ENCODE measurements at regions not wholly inside any gene's neighbourhood (a gene's known extent, or its start where the extent isn't known, plus 50 kb on each side); places are given as distances from the start of the nearest gene placed in this dataset.

DNA sequence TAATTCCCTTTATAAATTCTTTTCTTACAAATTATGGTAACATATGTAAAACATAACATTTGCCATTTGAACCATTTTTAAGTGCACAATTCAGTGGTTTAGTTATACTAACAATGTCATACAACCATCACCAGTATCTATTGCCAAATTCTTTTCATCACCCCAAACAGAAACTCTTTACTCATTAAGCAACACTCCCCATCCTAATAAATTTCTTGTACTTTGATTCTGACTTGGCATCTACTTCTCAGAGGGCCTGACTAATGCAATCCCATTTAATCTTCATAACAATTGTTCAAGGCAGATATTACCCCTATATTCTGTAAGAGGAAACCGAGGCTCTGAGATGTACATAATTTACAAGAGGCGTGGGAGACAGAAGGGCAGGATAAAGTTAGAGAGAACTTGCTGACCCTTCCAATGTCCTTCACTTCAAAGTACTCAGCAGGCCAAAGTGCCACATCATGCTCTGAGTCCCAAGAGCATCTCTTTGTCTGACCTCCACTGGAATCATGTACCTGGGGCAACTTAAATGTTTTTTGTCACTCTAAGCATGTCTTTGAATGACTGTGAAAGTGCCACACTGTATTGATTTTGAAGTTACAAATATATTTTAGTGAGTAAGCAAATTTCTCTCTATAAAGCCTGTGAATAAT is 255.3 kb downstream of the KIF4B start:
- POLR2A ChIA-PET: no interaction called here
- no peaks in the 10 kb centered on the region for H3K9me3 ChIP-seq (replicated peaks; ENCODE audit: control insufficient read depth, insufficient read depth, low read depth, low read length)
- CTCF ChIA-PET (ENCODE audit: low intra/inter-chr PET ratio): no interaction called here
- intact Hi-C loops (cut with micrococcal nuclease): no loop called here
- no peak overlapping the region for H2AFZ ChIP-seq (ENCODE audit: low read depth, low read length)
- no peak overlapping the region for H3K4me2 ChIP-seq (ENCODE audit: insufficient read depth, low read length)
- WGBS (ENCODE audit: insufficient coverage, low coverage, missing lambda C conversion rate): 0% methylated on average over 2 of the region's 2 CpGs
- in situ Hi-C loops (cut with MboI): no loop called here
- H3K36me3 ChIP-seq (ENCODE audit: control insufficient read depth, insufficient read depth, low read length): no peaks in the 10 kb centered on the region
- H3K27me3 ChIP-seq (ENCODE audit: control insufficient read depth in 2 of 2, insufficient read depth in 2 of 2, low read length in 2 of 2): no peaks in the 10 kb centered on the region
- no peak for TF ChIP-seq PRPF4 (IDR thresholded peaks at IDR 0.05; ENCODE audit: insufficient read depth, low read depth, low read length, poor library complexity, severe bottlenecking)
- no peak for TF ChIP-seq ELF4 (CRISPR knock-in tag; IDR thresholded peaks at IDR 0.05)
- TF ChIP-seq MXD1 (CRISPR knock-in tag; IDR thresholded peaks at IDR 0.05; ENCODE audit: borderline replicate concordance, poor library complexity, severe bottlenecking): no peak
- TF ChIP-seq MYNN (IDR thresholded peaks at IDR 0.05): no peak
- no peak for TF ChIP-seq MYNN (CRISPR knock-in tag; IDR thresholded peaks at IDR 0.05)
- TF ChIP-seq CAMTA2 (CRISPR knock-in tag; conservative IDR thresholded peaks at IDR 0.05): no peak
- TF ChIP-seq BRD4 (IDR thresholded peaks at IDR 0.05): no peak
- TF ChIP-seq MYC (IDR thresholded peaks at IDR 0.05; ENCODE audit: low read depth, low read length): no peak
- TF ChIP-seq MYC (CRISPR knock-in tag; IDR thresholded peaks at IDR 0.05; ENCODE audit: borderline replicate concordance, low read depth): no peak
- TF ChIP-seq, protein P1, sequence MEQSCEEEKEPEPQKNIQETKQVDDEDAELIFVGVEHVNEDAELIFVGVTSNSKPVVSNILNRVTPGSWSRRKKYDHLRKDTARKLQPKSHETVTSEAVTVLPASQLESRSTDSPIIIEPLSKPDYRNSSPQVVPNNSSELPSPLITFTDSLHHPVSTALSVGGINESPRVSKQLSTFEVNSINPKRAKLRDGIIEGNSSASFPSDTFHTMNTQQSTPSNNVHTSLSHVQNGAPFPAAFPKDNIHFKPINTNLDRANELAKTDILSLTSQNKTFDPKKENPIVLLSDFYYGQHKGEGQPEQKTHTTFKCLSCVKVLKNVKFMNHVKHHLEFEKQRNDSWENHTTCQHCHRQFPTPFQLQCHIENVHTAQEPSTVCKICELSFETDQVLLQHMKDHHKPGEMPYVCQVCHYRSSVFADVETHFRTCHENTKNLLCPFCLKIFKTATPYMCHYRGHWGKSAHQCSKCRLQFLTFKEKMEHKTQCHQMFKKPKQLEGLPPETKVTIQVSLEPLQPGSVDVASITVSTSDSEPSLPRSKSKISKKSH (CRISPR knock-in tag; IDR thresholded peaks at IDR 0.05): no peak
- no peak for TF ChIP-seq POLR3G (IDR thresholded peaks at IDR 0.05; ENCODE audit: extremely low read depth, insufficient read length, insufficient replicate concordance)
- TF ChIP-seq FOXP1 (CRISPR knock-in tag; IDR thresholded peaks at IDR 0.05): no peak
- TF ChIP-seq, protein P2, sequence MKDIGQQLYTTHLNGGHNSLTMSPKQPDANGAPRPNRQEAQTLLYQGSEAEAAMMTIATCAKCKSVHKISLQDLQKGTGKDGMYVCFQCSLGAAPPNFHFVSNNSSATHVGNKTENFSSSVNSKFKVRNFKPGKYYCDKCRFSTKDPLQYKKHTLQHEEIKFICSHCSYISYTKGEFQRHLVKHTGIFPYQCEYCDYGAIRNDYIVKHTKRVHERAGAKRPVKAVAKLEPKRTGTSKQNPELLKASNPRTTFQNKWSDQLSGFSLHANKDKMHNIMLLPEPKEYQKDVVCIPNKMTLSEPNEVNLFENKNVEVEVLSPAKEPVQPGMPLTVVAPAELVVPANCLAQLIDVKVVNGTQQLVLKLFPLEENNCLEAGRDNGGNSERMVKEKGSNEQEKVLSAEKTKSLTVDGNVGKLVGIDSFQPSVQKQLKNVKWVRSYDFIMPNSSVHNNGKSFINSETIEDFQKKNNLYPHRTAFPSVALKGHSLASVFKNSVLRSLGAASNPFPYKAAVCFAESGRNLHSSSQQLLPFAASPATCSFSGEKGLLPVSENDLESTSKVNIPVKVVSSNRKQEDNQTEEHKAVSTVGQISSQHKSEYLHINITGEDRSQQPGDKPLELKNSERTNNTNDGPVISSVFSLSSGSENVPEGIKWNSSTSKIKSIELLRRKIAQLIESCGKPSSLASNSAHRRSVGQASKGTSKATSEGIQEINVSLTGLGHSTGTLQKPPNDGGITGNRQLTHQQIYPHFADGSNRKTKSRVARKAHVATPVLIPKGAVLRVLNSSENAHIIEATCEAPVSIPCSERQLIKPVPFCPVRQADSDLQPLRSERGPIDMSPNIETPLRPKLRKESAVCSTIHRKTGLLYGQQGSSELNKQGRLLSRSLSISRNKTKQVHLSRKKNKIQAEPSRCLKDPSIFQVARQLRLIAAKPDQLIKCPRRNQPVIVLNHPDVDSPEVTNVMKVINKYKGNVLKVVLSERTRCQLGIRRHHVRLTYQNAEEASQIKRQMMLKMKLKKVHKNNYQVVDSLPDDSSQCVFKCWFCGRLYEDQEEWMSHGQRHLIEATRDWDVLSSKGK (CRISPR knock-in tag; IDR thresholded peaks at IDR 0.05): no peak
- TF ChIP-seq MEF2D (tag; conservative IDR thresholded peaks at IDR 0.05; ENCODE audit: low read depth): no peak
- no peak for TF ChIP-seq EHMT2 (IDR thresholded peaks at IDR 0.05)
- TF ChIP-seq CBX2 (IDR thresholded peaks at IDR 0.05; ENCODE audit: insufficient read depth, low read length, poor library complexity, severe bottlenecking): no peak
- BruUV-seq (replicated peaks): no TSS peak
- ATAC-seq (no peak), FAIRE-seq (no peak), DNase-seq (ENCODE audit: extremely low read depth in 1 of 4, low spot score in 3 of 4) (no peak)
- H3K9me1 ChIP-seq (ENCODE audit: control insufficient read depth, insufficient read depth, low read length): no peaks in the 10 kb centered on the region
- no peaks in the 10 kb centered on the region for H3K4me1 ChIP-seq (replicated peaks in 1 of 2; ENCODE audit: control insufficient read depth in 2 of 2, insufficient read depth in 2 of 2, low read length in 2 of 2)
- no peaks in the 10 kb centered on the region for H3K79me2 ChIP-seq (ENCODE audit: control insufficient read depth, insufficient read depth, low read length)
- H3K4me3 ChIP-seq: no peak overlapping the region
- no peak overlapping the region for H3K9ac ChIP-seq (ENCODE audit: insufficient read depth in 1 of 2, low read depth in 2 of 2, low read length in 2 of 2)
- no peaks in the 10 kb centered on the region for H4K20me1 ChIP-seq (replicated peaks; ENCODE audit: control insufficient read depth, insufficient read depth, low read length)
- H3K27ac ChIP-seq (ENCODE audit: extremely low read depth, low read depth, low read length): no peak overlapping the region
